ENCODE measurements at regions not wholly inside any gene's neighbourhood (a gene's known extent, or its start where the extent isn't known, plus 50 kb on each side); places are given as distances from the start of the nearest gene placed in this dataset.

- no peak for DNase-seq (ENCODE audit: low read depth)
- TF ChIP-seq CTCF (IDR thresholded peaks at IDR 0.05; ENCODE audit: control insufficient read depth, insufficient read depth, low read depth, low read length, missing control alignments), result no peak
- H3K4me3 ChIP-seq (ENCODE audit: control insufficient read depth, low read depth, low read length), result no peak overlapping the region
Observed at GRCh38 chr1:222865718-222866117, 50.9 kb downstream of the DISP1 start.

GRCh38 chr1:222867316-222867715 lies 52.5 kb downstream of the DISP1 start:
- no peak overlapping the region for H3K4me3 ChIP-seq (ENCODE audit: control insufficient read depth, low read depth, low read length)
- DNase-seq (ENCODE audit: low read depth), result no peak
- TF ChIP-seq CTCF (IDR thresholded peaks at IDR 0.05; ENCODE audit: control insufficient read depth, insufficient read depth, low read depth, low read length, missing control alignments), result no peak

DNA sequence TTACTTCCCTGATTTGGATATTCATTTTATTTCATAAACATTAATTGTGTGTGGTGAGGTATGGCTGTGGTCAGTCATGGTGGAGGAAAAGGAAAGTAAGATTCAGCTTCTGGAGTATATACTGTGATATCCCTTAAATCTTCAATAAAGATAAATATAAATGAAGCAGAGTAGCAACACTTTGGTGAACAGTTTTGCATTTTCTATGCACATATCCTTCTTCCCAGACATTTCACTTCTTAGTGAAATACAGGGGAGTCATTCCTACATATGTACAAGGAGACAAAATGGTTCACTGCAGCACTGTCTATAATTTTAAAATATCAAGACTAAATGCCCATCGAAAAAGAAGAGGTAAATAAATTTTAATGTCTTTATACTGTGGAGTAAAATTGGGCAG lies 61.3 kb downstream of the DISP1 start:
- no peak for DNase-seq (ENCODE audit: low read depth)
- no peak overlapping the region for H3K4me3 ChIP-seq (ENCODE audit: control insufficient read depth, low read depth, low read length)

GRCh38 chr1:222877854-222878253 lies 63.0 kb downstream of the DISP1 start:
- DNase-seq (ENCODE audit: low read depth), result no peak
- no peak overlapping the region for H3K4me3 ChIP-seq (ENCODE audit: control insufficient read depth, low read depth, low read length)
- no peak for TF ChIP-seq CTCF (IDR thresholded peaks at IDR 0.05; ENCODE audit: control insufficient read depth, insufficient read depth, low read depth, low read length, missing control alignments)

More for the DNA sequence above, 61.3 kb downstream of the DISP1 start:
- no peak for TF ChIP-seq CTCF (IDR thresholded peaks at IDR 0.05; ENCODE audit: control insufficient read depth, insufficient read depth, low read depth, low read length, missing control alignments)

DNA sequence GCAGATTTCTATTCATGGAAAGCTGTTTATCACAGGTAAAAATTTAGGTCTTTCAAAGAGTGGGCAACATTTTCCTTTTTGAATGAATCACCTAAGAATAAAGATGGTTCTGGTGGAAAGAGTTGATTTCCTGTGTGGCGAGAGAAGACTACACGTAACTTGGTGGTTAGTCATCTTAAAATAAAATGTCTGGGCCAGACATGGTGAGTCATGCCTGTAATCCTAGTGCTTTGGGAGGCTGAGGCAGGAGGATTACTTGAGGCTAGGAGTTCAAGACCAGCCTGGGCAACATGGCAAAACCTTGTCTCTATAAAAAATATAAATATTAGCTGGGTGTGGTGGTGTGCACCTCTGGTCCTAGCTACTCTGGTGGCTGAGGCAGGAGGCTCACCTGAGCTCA lies 65.7 kb downstream of the DISP1 start:
- no peak overlapping the region for H3K4me3 ChIP-seq (ENCODE audit: control insufficient read depth, low read depth, low read length)
- TF ChIP-seq CTCF (IDR thresholded peaks at IDR 0.05; ENCODE audit: control insufficient read depth, insufficient read depth, low read depth, low read length, missing control alignments), result no peak
- DNase-seq (ENCODE audit: low read depth), result no peak

GRCh38 chr1:222886194-222886854 lies 71.5 kb downstream of the DISP1 start:
- no peak overlapping the region for H3K4me3 ChIP-seq (ENCODE audit: control insufficient read depth, low read depth, low read length)
- DNase-seq (ENCODE audit: low read depth), result no peak
- no peak for TF ChIP-seq CTCF (IDR thresholded peaks at IDR 0.05; ENCODE audit: control insufficient read depth, insufficient read depth, low read depth, low read length, missing control alignments)
